Upper lobe of right lung (tissue), 1 donor: ENCODE measurements at regions not wholly inside any gene's neighbourhood (a gene's known extent, or its start where the extent isn't known, plus 50 kb on each side); places are given as distances from the start of the nearest gene placed in this dataset.

Experiments
- ATAC-seq: fragments of 200-7000 bp; cut with Tn5 transposase; one replicate; pipeline ENCODE4 v1.9.1; 2020; ENCODE audit warnings: mild to moderate bottlenecking, moderate library complexity
- DNase-seq: peaks from one replicate; pipeline ENCODE4 v3.0.0-alpha.2; 2020
- H3K27ac ChIP-seq: fragments of 200-600 bp; one replicate; pipeline ENCODE4 v1.8.0; 2022
- H3K27me3 ChIP-seq: fragments of 200-600 bp; one replicate; pipeline ENCODE4 v1.8.0; 2022; ENCODE audit warnings: mild to moderate bottlenecking
- H3K36me3 ChIP-seq: fragments of 200-600 bp; one replicate; pipeline ENCODE4 v1.8.0; 2022
- H3K4me1 ChIP-seq: fragments of 200-600 bp; one replicate; pipeline ENCODE4 v1.8.0; 2022
- H3K4me3 ChIP-seq: fragments of 200-600 bp; one replicate; pipeline ENCODE4 v1.8.0; 2022; ENCODE audit warnings: mild to moderate bottlenecking
- H3K9me3 ChIP-seq: fragments of 200-600 bp; one replicate; pipeline ENCODE4 v1.8.0; 2022
- intact Hi-C: fragments of 100-400 bp; cut with DNase I; formaldehyde crosslinking; loops from one replicate; pipeline ENCODE4 v1.11.0; 2022
- TF ChIP-seq, protein P1 (sequence below): fragments of 200-600 bp; IDR thresholded peaks from one replicate; pipeline ENCODE4 v1.8.0; 2022; ENCODE audit warnings: antibody characterized with exemption
- donor health status: DM: no; HTN: yes; CAD: no; lungs with severe emphysema.

DNA sequence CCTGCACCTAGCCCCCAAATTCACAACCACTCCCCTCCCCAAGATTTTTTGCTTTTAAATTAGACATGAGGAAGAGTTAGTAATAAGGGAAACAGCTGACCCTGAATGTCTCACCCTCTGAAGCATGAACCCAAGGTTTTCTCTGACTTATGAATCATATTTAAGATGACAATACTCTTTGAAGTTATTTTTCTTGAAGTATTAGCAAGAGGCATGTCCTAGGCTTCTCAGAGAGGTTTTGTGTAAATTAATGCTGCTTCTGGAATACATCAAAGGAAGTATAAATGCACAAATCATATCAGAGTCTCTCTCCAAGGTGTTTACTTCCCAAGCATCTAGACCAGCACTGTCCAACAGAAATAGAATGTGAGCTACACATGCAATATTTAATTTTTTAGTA lies 408.1 kb upstream of the MARCKS start:
- intact Hi-C loops: no loop called here
- Histone ChIP-seq H3K9me3 (no peaks in the 10 kb centered on the region), H3K4me1 (peaks cover 4% of the 10 kb centered on the region), H3K36me3 (no peaks in the 10 kb centered on the region), H3K4me3 (no peak overlapping the region), H3K27me3 (no peaks in the 10 kb centered on the region), H3K27ac (no peak overlapping the region)
- TF ChIP-seq, protein P1, sequence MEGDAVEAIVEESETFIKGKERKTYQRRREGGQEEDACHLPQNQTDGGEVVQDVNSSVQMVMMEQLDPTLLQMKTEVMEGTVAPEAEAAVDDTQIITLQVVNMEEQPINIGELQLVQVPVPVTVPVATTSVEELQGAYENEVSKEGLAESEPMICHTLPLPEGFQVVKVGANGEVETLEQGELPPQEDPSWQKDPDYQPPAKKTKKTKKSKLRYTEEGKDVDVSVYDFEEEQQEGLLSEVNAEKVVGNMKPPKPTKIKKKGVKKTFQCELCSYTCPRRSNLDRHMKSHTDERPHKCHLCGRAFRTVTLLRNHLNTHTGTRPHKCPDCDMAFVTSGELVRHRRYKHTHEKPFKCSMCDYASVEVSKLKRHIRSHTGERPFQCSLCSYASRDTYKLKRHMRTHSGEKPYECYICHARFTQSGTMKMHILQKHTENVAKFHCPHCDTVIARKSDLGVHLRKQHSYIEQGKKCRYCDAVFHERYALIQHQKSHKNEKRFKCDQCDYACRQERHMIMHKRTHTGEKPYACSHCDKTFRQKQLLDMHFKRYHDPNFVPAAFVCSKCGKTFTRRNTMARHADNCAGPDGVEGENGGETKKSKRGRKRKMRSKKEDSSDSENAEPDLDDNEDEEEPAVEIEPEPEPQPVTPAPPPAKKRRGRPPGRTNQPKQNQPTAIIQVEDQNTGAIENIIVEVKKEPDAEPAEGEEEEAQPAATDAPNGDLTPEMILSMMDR: no peak
- ATAC-seq: no peak
- no peak for DNase-seq

DNA sequence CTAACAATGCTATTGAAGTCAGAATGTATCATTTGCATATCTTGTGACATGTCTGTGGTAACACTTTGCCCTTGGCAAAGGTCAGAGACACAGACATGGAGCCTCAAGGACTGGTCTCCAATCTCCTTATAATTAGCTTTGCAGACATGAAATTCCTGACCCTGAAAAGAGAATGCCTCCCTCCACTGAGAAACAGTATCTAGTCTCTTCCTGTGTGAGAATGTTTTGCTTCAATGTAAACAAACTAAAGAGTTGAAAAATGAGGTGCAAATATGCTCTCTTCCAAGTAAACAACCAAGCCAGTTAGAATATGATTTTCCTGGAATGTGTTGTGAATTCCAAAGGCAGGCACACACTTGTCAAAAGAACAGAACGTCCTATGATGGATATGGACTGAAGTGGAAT lies 407.1 kb upstream of the MARCKS start:
- DNase-seq: no peak
- Histone ChIP-seq H3K27ac (no peak overlapping the region), H3K9me3 (no peaks in the 10 kb centered on the region), H3K36me3 (no peaks in the 10 kb centered on the region), H3K27me3 (no peaks in the 10 kb centered on the region), H3K4me3 (no peak overlapping the region), H3K4me1 (peaks cover 4% of the 10 kb centered on the region)
- intact Hi-C loops: no loop called here
- ATAC-seq: peak; percentile 46
- TF ChIP-seq, protein P1: no peak

- no peaks in the 10 kb centered on the region for H3K27me3 ChIP-seq
- TF ChIP-seq, protein P1: no peak
- H3K9me3 ChIP-seq: no peaks in the 10 kb centered on the region
- no peaks in the 10 kb centered on the region for H3K36me3 ChIP-seq
- H3K4me1 ChIP-seq: peaks cover 4% of the 10 kb centered on the region
- intact Hi-C loops: no loop called here
- H3K4me3 ChIP-seq: no peak overlapping the region
- DNase-seq: no peak
- ATAC-seq: peak; percentile 29
- H3K27ac ChIP-seq: no peak overlapping the region
Observed at GRCh38 chr6:113451049-113451448, 406.1 kb upstream of the MARCKS start.

DNA sequence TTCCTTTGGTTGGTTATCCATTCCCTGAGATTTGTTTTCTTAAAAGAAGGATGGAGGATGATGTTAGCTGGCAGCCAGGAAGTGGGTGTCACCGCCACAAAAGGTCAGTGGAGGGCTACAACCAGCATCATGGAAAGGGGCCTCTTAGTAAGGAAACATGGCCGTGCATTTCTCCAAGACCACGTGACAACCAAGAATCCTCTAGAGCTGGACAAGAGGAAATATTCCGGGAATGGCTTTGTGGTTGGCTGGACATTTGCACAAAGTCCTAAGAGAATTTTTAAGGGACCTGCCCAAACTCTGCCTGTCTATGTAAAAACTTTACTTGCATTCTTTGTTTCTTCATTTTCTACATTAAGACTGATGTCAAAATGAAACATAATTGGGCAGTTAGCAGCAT lies 399.9 kb upstream of the MARCKS start:
- Histone ChIP-seq H3K36me3 (no peaks in the 10 kb centered on the region), H3K9me3 (no peaks in the 10 kb centered on the region), H3K27me3 (no peaks in the 10 kb centered on the region), H3K4me3 (no peak overlapping the region), H3K4me1 (no peaks in the 10 kb centered on the region), H3K27ac (no peak overlapping the region)
- DNase-seq (no peak), ATAC-seq (no peak)
- intact Hi-C loops: no loop called here
- TF ChIP-seq, protein P1: no peak

- no peak for ATAC-seq
- intact Hi-C loops: no loop called here
- Histone ChIP-seq H3K36me3 (no peaks in the 10 kb centered on the region), H3K9me3 (no peaks in the 10 kb centered on the region), H3K4me3 (no peak overlapping the region), H3K27me3 (no peaks in the 10 kb centered on the region), H3K27ac (peak overlapping the region; percentile 19), H3K4me1 (no peaks in the 10 kb centered on the region)
- no peak for DNase-seq
- TF ChIP-seq, protein P1: no peak
Observed at GRCh38 chr6:113457751-113458150, 399.4 kb upstream of the MARCKS start.

GRCh38 chr6:113458368-113459010 lies 398.7 kb upstream of the MARCKS start:
- no peak overlapping the region for H3K27ac ChIP-seq
- TF ChIP-seq, protein P1: no peak
- intact Hi-C loops: no loop called here
- H3K9me3 ChIP-seq: no peaks in the 10 kb centered on the region
- no peak overlapping the region for H3K4me3 ChIP-seq
- no peaks in the 10 kb centered on the region for H3K27me3 ChIP-seq
- no peaks in the 10 kb centered on the region for H3K36me3 ChIP-seq
- no peak for ATAC-seq
- H3K4me1 ChIP-seq: no peaks in the 10 kb centered on the region
- no peak for DNase-seq
